Omental fat pad (tissue), 3 donors: ENCODE measurements at regions not wholly inside any gene's neighbourhood (a gene's known extent, or its start where the extent isn't known, plus 50 kb on each side); places are given as distances from the start of the nearest gene placed in this dataset.
"Not testable (repeated sequence)": the region's sequence is repeated elsewhere in the genome, so short reads cannot be mapped to it uniquely, and the experiment has no call there.

Experiments used
- ATAC-seq: fragments of 150-250 bp; one replicate; pipeline ENCODE4 v1.9.1; 2016; ENCODE audit warnings: mild to moderate bottlenecking, moderate library complexity; ENCODE audit not compliant: low FRiP score
- DNase-seq: peaks from one replicate; pipeline ENCODE4 v3.0.0-alpha.2; 2019; ENCODE audit warnings: low spot score
- TF ChIP-seq, protein P1 (sequence below), 3 donors: fragments of 450-650 bp; IDR thresholded peaks; one replicate each; pipeline ENCODE4 v1.5.1; 2016 to 2017; ENCODE audit warnings: antibody characterized with exemption in 3 of 3, mild to moderate bottlenecking in 3 of 3, moderate library complexity in 2 of 3

DNA sequence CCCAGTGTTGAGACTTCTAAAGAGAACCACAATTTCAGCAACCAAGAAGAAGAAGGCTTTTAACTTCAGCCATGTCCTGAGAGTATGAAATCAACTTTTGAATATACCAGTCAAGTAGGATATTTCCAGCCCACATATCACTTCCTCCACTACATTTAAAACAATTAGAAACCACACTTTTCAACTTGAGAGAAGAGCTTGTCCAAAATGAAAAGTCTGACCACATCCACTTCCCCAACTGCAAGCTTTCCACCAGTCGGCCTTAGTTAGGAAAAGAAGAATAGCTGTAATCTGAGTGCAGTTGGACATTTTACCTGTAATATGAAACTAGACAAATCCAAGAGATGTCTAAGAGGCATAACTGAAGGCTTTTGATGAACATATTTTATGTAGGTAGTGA is 101.9 kb upstream of the SLC7A11 start:
- no peak for DNase-seq
- ATAC-seq: no peak

DNA sequence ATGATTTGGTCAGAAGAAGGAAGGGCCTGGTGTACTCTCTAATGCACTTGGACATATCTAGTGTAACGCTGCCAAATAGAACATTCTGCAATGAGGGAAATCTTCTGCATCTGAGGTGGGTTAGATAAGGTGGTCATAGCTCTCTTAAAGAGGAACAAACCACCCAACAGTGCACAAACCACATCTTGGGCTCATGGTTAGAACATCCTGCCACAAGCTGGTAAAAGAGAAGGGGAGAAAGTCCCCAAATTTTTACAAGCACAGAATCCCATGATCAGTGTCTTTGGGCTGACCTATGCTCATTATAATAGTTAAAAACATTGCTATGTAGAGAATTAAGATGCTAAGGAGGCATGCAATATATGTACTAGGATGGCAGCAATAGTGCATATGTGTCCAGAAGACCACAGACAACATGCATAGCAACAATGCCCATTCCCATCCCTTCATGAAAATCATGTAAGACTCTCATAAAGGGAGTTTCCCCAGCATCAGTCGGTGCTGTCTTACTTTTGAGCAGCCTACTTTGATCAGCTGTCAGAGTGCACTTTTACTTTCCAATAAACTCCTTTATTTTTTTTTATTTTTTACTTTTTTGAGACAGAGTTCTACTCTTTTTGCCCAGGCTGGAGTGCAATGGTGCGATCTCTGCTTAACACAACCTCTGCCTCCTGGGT is 99.7 kb upstream of the SLC7A11 start:
- DNase-seq (no peak), ATAC-seq (no peak)
- TF ChIP-seq, protein P1, sequence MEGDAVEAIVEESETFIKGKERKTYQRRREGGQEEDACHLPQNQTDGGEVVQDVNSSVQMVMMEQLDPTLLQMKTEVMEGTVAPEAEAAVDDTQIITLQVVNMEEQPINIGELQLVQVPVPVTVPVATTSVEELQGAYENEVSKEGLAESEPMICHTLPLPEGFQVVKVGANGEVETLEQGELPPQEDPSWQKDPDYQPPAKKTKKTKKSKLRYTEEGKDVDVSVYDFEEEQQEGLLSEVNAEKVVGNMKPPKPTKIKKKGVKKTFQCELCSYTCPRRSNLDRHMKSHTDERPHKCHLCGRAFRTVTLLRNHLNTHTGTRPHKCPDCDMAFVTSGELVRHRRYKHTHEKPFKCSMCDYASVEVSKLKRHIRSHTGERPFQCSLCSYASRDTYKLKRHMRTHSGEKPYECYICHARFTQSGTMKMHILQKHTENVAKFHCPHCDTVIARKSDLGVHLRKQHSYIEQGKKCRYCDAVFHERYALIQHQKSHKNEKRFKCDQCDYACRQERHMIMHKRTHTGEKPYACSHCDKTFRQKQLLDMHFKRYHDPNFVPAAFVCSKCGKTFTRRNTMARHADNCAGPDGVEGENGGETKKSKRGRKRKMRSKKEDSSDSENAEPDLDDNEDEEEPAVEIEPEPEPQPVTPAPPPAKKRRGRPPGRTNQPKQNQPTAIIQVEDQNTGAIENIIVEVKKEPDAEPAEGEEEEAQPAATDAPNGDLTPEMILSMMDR (IDR thresholded peaks at IDR 0.05): no peak

More for the DNA sequence above, 101.9 kb upstream of the SLC7A11 start:
- TF ChIP-seq, protein P1 (IDR thresholded peaks at IDR 0.05): no peak

DNA sequence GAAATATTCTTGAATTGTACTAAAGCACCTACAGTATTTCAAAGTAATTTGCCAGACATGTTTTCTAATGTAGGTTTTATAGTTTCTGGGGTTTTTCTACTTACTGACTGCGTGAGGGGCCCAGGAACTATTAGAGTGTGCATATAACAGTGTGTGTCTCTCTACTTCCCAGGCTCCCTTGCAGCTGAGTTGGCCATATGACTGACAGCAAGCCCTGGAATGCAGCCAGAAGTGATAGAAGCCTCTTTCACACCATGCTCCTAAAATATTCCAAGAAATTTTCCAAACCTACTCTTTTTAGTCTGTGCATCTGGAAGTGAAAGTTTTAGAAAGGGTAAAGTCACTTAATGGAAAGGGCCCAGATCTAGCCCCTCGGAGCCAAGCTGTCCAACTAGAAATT is 96.7 kb upstream of the SLC7A11 start:
- TF ChIP-seq, protein P1 (IDR thresholded peaks at IDR 0.05): no peak
- ATAC-seq (no peak), DNase-seq (no peak)

DNA sequence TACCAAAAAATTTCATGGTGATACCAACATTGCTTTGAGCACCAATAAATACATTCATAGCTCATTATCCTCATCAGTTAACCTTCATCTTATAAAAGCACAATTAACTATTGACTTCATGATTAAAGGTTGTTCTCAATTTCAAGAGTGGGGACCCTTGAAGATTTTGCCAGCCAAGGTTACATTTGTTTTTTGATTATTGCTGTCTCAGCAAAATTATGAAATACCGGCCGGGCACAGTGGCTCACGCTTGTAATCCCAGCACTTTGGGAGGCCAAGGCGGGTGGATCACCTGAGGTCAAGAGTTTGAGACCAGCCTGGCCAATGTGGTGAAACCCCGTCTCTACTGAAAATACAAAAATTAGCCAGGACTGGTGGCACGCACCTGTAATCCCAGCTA is 96.1 kb upstream of the SLC7A11 start:
- DNase-seq, ATAC-seq: not testable (repeated sequence)

DNA sequence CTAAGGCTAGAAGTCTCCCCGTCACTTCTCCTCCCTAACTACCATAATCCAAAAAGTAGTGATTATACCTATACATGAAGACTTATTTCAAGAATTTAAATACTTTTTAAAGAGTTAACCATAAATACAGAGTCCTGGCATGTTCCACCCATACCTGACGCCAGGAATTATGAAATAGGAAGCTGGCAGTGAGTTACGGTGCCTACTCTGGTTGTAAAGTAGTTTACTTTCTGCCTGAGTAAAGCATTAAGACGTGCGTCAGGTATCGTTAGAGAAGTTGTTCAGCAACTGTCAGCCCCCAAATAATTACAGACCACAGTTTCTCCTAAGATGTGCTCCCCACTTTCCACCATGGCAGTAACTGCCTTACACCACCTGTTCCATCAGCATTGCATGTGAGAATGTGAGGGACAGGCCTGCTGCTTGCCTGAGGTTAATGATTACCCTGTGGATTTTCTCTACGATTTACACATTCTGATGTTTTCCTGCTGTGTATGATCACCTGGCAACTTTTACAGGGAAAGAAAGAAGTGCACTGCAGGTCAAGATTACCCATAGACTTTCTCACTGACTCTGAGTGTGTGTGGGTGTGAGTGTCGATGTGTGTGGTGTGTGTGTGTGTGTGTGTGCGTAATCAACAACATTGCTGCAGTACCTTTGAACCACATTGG is 92.3 kb upstream of the SLC7A11 start:
- ATAC-seq (no peak), DNase-seq (no peak)
- TF ChIP-seq, protein P1 (IDR thresholded peaks at IDR 0.05): no peak

DNA sequence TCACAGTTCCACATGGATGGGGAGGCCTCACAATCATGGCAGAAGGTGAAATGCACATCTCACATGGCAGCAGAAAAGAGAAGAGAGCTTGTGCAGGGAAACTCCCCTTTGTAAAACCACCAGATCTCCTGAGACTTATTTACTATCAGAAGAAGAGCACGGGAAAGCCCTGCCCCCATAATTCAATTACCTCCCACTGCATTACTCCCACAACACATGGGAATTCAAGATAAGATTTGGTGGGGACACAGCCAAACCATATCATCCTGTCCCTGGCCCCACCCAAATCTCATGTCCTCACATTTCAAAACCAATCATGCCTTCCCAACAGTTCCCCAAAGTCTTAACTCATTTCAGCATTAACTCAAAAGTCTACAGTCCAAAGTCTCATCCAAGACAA is 90.3 kb upstream of the SLC7A11 start:
- ATAC-seq, DNase-seq: not testable (repeated sequence)

DNA sequence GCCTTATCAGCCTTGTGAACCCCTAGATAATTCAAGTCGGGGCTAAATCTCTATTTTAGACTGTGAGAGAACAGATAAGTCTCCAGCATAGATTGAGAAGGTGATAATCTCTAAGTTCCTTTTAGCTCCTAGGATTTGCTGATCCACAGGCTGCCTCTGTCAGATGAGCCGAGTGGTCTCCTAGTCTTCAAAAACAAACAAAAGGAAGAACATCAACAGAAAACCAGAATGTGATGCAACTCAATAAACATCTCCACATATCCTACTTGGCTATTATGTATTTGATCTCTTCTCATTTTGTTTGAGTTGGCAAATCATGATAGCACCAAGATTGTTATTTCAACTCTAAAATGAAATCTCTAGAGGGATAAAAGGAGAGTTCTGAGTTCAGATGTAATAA is 88.4 kb upstream of the SLC7A11 start:
- DNase-seq: no peak
- ATAC-seq: no peak
- TF ChIP-seq, protein P1 (IDR thresholded peaks at IDR 0.05): no peak

DNA sequence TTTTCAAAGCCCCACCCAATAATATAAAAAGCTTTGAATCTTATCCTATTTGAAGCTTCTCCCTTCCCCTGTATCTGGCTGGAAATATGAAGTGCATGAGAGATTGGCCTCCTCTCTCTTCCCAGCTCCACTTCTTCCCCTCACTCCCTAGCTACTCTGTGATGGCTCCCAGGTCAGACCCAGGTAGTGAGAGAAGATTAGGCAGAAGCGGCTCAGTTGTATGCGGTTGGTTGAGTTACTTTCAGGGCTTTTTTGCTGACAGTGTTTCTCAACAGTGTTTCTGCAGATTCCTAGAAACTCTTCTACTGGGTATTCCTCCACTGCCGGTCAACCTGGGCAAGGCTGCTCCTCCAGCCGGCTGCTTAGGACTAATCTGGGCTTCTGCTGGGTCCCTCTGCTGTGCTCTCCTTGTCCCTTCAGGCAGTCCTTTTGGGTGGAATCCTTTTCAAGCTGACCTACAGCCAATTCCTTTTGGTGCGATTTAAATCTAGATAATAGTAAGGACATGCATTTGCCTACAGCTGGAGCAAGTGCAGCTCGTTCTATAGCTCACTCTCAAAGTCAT is 87.4 kb upstream of the SLC7A11 start:
- TF ChIP-seq, protein P1 (IDR thresholded peaks at IDR 0.05): no peak
- ATAC-seq (no peak), DNase-seq (no peak)
